ENCODE measurements at regions not wholly inside any gene's neighbourhood (a gene's known extent, or its start where the extent isn't known, plus 50 kb on each side); places are given as distances from the start of the nearest gene placed in this dataset.
"Not testable (repeated sequence)": the region's sequence is repeated elsewhere in the genome, so short reads cannot be mapped to it uniquely, and the experiment has no call there.

- not testable (repeated sequence) for TF ChIP-seq EZH2 (IDR thresholded peaks at IDR 0.05; ENCODE audit: insufficient read depth, low read length); CTCF (IDR thresholded peaks at IDR 0.05; ENCODE audit: insufficient read depth, low read depth, low read length)
Measured at GRCh38 chr7:65496697-65497096, 123.0 kb downstream of the ZNF92 start.
